ENCODE measurements at regions not wholly inside any gene's neighbourhood (a gene's known extent, or its start where the extent isn't known, plus 50 kb on each side); places are given as distances from the start of the nearest gene placed in this dataset.

GRCh38 chr2:238700117-238700457 lies 147.8 kb upstream of the TWIST2 start:
- TF ChIP-seq POLR2A (IDR thresholded peaks at IDR 0.05; ENCODE audit: low read length), result no peak
- no peak for TF ChIP-seq GATA1 (IDR thresholded peaks at IDR 0.05; ENCODE audit: low read depth, low read length)
